ENCODE measurements at regions not wholly inside any gene's neighbourhood (a gene's known extent, or its start where the extent isn't known, plus 50 kb on each side); places are given as distances from the start of the nearest gene placed in this dataset.
"Not testable (repeated sequence)": the region's sequence is repeated elsewhere in the genome, so short reads cannot be mapped to it uniquely, and the experiment has no call there.

DNA sequence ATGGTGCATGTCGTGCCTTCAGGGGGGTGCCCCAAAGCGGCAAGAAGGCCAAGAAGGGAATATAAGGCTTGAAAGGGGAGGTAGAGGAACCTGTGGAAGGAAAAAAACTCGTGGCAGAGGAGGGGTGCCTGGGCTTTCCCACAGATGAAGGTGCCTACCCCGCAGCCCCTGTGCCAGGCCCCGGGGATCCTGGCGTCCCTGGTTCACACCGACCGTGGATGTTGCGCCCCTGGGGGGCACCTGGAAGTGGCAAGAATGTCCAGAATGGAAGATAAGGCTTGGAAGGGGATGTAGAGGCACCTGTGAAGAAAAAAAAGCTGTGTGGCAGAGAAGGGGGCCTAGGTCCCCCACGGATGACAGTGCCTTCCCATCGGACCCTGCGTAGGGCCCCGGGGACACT lies 282.2 kb downstream of the ALG10 start:
- intact Hi-C loops (cut with DNase I): no loop called here
- H3K36me3 ChIP-seq: no peaks in the 10 kb centered on the region
- no peak overlapping the region for H3K27ac ChIP-seq
- TF ChIP-seq POLR2A (IDR thresholded peaks at IDR 0.05) (no peak), CTCF (IDR thresholded peaks at IDR 0.05) (no peak), POLR2AphosphoS5 (IDR thresholded peaks at IDR 0.05; ENCODE audit: insufficient read depth in 1 of 2, low read depth in 1 of 2) (no peak)
- no peaks in the 10 kb centered on the region for H3K4me1 ChIP-seq
- DNase-seq (ENCODE audit: extremely low spot score in 2 of 2): no peak
- no peak overlapping the region for H3K4me3 ChIP-seq
- no peaks in the 10 kb centered on the region for H3K9me3 ChIP-seq
- H3K27me3 ChIP-seq: no peaks in the 10 kb centered on the region

DNA sequence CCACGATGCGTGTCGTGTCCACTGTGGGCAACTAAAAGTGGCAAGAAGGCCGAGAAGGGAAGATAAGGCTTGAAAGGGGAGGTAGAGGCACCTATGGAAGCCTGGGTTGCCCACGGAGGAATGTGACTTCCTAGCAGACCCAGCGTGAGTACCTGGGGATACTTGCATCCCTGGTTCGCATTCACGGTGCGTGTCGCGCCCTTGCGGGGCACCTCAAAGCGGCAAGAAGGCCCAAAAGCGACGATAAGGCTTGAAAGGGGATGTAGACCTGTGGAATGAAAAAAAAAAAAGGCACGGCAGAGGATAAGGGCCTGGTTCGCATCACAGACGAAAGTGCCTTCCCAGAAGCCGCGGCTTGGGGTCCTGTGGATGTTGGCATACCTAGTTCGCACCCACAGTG lies 282.9 kb downstream of the ALG10 start:
- no peaks in the 10 kb centered on the region for H3K36me3 ChIP-seq
- H3K4me1 ChIP-seq: no peaks in the 10 kb centered on the region
- H3K4me3 ChIP-seq: no peak overlapping the region
- no peaks in the 10 kb centered on the region for H3K9me3 ChIP-seq
- TF ChIP-seq POLR2A (IDR thresholded peaks at IDR 0.05): no peak
- no peak for TF ChIP-seq CTCF (IDR thresholded peaks at IDR 0.05)
- no peak for TF ChIP-seq POLR2AphosphoS5 (IDR thresholded peaks at IDR 0.05; ENCODE audit: insufficient read depth in 1 of 2, low read depth in 1 of 2)
- intact Hi-C loops (cut with DNase I): no loop called here
- H3K27me3 ChIP-seq: no peaks in the 10 kb centered on the region
- DNase-seq (ENCODE audit: extremely low spot score in 2 of 2): no peak
- no peak overlapping the region for H3K27ac ChIP-seq

GRCh38 chr12:34306133-34306830 lies 284.0 kb downstream of the ALG10 start:
- Histone ChIP-seq H3K4me3 (no peak overlapping the region), H3K27me3 (no peaks in the 10 kb centered on the region), H3K27ac (no peak overlapping the region), H3K4me1 (no peaks in the 10 kb centered on the region), H3K9me3 (no peaks in the 10 kb centered on the region), H3K36me3 (no peaks in the 10 kb centered on the region)
- no peak for DNase-seq (ENCODE audit: extremely low spot score in 2 of 2)
- intact Hi-C loops (cut with DNase I): no loop called here
- no peak for TF ChIP-seq POLR2A (IDR thresholded peaks at IDR 0.05)
- TF ChIP-seq POLR2AphosphoS5 (IDR thresholded peaks at IDR 0.05; ENCODE audit: insufficient read depth in 1 of 2, low read depth in 1 of 2): no peak
- no peak for TF ChIP-seq CTCF (IDR thresholded peaks at IDR 0.05)

- H3K36me3 ChIP-seq; H3K27ac ChIP-seq; H3K9me3 ChIP-seq; H3K4me3 ChIP-seq; H3K4me1 ChIP-seq; intact Hi-C loops (cut with DNase I); DNase-seq (ENCODE audit: extremely low spot score in 2 of 2); H3K27me3 ChIP-seq: not testable (repeated sequence)
These were observed 287.8 kb downstream of the ALG10 start for GRCh38 chr12:34309806-34310804.

- H3K9me3 ChIP-seq: no peaks in the 10 kb centered on the region
- H3K4me3 ChIP-seq: no peak overlapping the region
- H3K27me3 ChIP-seq: no peaks in the 10 kb centered on the region
- H3K27ac ChIP-seq: no peak overlapping the region
- intact Hi-C loops (cut with DNase I): no loop called here
- H3K4me1 ChIP-seq: no peaks in the 10 kb centered on the region
- H3K36me3 ChIP-seq: no peaks in the 10 kb centered on the region
- no peak for TF ChIP-seq POLR2AphosphoS5 (IDR thresholded peaks at IDR 0.05; ENCODE audit: insufficient read depth in 1 of 2, low read depth in 1 of 2)
- no peak for TF ChIP-seq CTCF (IDR thresholded peaks at IDR 0.05)
- TF ChIP-seq POLR2A (IDR thresholded peaks at IDR 0.05): no peak
- no peak for DNase-seq (ENCODE audit: extremely low spot score in 2 of 2)
These were observed 289.0 kb downstream of the ALG10 start for GRCh38 chr12:34311337-34311736.

All from vagina (tissue), 2 donors.